ENCODE measurements at regions not wholly inside any gene's neighbourhood (a gene's known extent, or its start where the extent isn't known, plus 50 kb on each side); places are given as distances from the start of the nearest gene placed in this dataset.

DNA sequence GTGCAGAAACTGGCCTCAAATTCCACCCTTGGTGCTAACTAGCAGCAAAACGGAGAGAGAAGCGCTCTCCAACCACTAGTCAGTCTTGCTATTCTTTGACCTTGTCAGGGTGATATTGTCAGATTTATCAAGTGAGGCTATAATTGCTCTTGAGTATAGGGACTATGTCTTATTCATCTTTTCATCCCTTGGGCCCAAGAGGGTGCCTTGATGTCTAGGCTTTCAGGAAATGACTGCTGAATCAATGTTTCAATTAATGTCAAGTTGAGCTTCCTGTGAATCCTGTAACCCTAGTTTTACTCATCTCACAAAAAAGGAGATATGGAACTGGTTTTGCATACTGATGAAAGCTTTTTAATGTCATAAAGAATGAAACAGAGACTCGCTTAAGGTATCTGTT is 701.3 kb downstream of the EDEM1 start:
- TF ChIP-seq, protein P1, sequence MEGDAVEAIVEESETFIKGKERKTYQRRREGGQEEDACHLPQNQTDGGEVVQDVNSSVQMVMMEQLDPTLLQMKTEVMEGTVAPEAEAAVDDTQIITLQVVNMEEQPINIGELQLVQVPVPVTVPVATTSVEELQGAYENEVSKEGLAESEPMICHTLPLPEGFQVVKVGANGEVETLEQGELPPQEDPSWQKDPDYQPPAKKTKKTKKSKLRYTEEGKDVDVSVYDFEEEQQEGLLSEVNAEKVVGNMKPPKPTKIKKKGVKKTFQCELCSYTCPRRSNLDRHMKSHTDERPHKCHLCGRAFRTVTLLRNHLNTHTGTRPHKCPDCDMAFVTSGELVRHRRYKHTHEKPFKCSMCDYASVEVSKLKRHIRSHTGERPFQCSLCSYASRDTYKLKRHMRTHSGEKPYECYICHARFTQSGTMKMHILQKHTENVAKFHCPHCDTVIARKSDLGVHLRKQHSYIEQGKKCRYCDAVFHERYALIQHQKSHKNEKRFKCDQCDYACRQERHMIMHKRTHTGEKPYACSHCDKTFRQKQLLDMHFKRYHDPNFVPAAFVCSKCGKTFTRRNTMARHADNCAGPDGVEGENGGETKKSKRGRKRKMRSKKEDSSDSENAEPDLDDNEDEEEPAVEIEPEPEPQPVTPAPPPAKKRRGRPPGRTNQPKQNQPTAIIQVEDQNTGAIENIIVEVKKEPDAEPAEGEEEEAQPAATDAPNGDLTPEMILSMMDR (IDR thresholded peaks at IDR 0.05) = no peak
- no peak for TF ChIP-seq POLR2AphosphoS5 (IDR thresholded peaks at IDR 0.05)
- TF ChIP-seq POLR2A (IDR thresholded peaks at IDR 0.05) = no peak

All from prostate gland (tissue), 2 donors.